ENCODE measurements at regions not wholly inside any gene's neighbourhood (a gene's known extent, or its start where the extent isn't known, plus 50 kb on each side); places are given as distances from the start of the nearest gene placed in this dataset.

DNA sequence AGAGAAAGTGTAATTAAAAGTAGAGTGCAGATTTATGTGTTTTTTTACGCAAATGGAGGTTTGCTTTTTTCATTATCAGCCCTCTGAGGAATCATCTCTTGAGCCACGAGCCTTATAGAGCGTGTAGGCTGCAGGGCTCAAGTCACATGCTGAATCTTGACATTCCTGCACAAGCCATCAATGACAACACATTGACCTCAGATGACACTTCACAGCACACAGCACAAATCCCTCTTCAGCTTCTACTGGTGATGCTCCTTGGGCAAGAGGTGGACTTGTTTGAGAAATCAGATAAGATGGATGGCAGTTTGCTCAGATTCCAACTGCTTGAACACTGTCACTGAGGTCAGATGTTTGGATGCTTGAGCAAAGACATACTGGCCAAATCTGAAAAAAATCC, 250.6 kb downstream of the SNCA start:
- H3K27me3 ChIP-seq = no peaks in the 10 kb centered on the region
- no peak overlapping the region for H3K4me3 ChIP-seq
- TF ChIP-seq POLR2AphosphoS5 (IDR thresholded peaks at IDR 0.05) = no peak
- TF ChIP-seq, protein P1, sequence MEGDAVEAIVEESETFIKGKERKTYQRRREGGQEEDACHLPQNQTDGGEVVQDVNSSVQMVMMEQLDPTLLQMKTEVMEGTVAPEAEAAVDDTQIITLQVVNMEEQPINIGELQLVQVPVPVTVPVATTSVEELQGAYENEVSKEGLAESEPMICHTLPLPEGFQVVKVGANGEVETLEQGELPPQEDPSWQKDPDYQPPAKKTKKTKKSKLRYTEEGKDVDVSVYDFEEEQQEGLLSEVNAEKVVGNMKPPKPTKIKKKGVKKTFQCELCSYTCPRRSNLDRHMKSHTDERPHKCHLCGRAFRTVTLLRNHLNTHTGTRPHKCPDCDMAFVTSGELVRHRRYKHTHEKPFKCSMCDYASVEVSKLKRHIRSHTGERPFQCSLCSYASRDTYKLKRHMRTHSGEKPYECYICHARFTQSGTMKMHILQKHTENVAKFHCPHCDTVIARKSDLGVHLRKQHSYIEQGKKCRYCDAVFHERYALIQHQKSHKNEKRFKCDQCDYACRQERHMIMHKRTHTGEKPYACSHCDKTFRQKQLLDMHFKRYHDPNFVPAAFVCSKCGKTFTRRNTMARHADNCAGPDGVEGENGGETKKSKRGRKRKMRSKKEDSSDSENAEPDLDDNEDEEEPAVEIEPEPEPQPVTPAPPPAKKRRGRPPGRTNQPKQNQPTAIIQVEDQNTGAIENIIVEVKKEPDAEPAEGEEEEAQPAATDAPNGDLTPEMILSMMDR (IDR thresholded peaks at IDR 0.05) = no peak
- no peak for TF ChIP-seq POLR2A (IDR thresholded peaks at IDR 0.05)
- TF ChIP-seq EP300 (IDR thresholded peaks at IDR 0.05; ENCODE audit: low read depth) = no peak
- no peaks in the 10 kb centered on the region for H3K9me3 ChIP-seq
- no peak overlapping the region for H3K27ac ChIP-seq
- H3K4me1 ChIP-seq = no peaks in the 10 kb centered on the region
- in situ Hi-C loops (cut with MboI; ENCODE audit: low pct_ligation_motif_present in 1 of 4, low pct_unique_long_range_greater_than_20kb in 1 of 4, low sequenced_read_pairs in 3 of 4) (no loop called here), intact Hi-C loops (cut with DNase I; ENCODE audit: low total_unique reads) (no loop called here)
- H3K36me3 ChIP-seq = no peaks in the 10 kb centered on the region
- WGBS, 2 donors (ENCODE audit: low coverage in 1 of 2) = 67 to 77% methylated on average over 3 of the region's 3 CpGs
- DNase-seq = no peak

DNA sequence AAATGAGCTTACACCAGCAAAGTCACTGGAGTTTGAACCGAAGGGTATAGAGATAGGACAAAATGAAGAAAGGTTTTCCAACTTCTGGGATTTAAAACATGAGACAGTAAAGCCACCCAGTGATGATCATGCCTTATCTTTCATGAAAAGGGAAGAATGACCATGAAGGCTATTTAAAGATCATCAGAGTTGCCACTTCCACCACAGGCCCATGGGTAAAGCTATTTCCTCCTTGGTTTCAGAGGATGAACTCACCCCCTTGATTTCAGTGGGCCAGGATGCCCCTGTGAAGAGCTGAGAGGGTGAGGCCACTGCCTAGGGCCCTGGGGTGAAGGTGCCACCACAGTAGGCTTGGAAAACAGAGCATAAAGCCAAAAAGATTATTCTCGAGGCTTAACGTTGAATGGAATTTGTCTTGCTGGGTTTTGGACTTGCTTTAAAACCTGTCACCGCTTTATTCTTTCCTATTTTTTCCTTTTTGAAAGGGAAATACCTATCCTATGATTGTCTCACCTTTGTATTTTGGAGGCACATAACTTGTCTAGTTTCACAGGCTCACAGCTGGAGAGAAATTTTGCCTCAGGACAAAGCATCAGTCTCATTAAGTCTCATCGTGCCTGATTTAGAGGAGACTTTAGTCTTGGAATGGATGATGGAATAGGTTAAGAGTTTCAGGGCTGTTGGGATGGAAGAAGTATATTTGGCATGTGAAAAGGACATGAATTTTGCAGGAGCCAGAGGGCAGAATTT, 254.0 kb downstream of the SNCA start:
- Histone ChIP-seq H3K27me3 (no peaks in the 10 kb centered on the region), H3K27ac (no peak overlapping the region), H3K4me3 (no peak overlapping the region), H3K36me3 (no peaks in the 10 kb centered on the region), H3K9me3 (no peaks in the 10 kb centered on the region), H3K4me1 (no peaks in the 10 kb centered on the region)
- in situ Hi-C loops (cut with MboI; ENCODE audit: low pct_ligation_motif_present in 1 of 4, low pct_unique_long_range_greater_than_20kb in 1 of 4, low sequenced_read_pairs in 3 of 4) = no loop called here
- DNase-seq = no peak
- intact Hi-C loops (cut with DNase I; ENCODE audit: low total_unique reads) = no loop called here
- 81 to 91% methylated on average over 5 of the region's 5 CpGs for WGBS, 2 donors (ENCODE audit: low coverage in 1 of 2)
- no peak for TF ChIP-seq EP300 (IDR thresholded peaks at IDR 0.05; ENCODE audit: low read depth)
- TF ChIP-seq POLR2AphosphoS5 (IDR thresholded peaks at IDR 0.05) = no peak
- TF ChIP-seq, protein P1 (IDR thresholded peaks at IDR 0.05) = no peak
- TF ChIP-seq POLR2A (IDR thresholded peaks at IDR 0.05) = no peak

DNA sequence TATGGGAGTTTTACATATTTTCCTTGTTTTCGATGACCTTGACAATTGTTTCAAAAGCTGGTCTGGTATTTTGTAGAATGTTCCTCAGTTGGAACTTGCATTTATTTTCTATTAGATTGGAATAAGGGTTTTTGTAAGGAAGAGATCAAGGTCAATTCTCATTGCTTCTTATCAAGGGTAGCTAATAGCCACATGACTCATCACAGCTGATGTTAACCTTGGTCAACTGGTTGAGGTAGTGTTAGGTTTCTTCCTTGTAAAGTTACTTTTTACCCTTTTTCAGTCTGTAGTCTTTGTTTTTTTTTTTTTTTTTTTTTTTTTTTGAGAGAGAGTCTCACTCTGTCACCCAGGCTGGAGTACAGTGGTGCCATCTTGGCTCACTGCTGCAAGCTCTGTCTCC, 257.2 kb downstream of the SNCA start:
- Histone ChIP-seq H3K27ac (no peak overlapping the region), H3K36me3 (no peaks in the 10 kb centered on the region), H3K9me3 (no peaks in the 10 kb centered on the region), H3K27me3 (no peaks in the 10 kb centered on the region), H3K4me1 (no peaks in the 10 kb centered on the region), H3K4me3 (no peak overlapping the region)
- intact Hi-C loops (cut with DNase I; ENCODE audit: low total_unique reads) = no loop called here
- 0% methylated on average over 1 of the region's 1 CpG for WGBS, 2 donors (ENCODE audit: low coverage in 1 of 2)
- in situ Hi-C loops (cut with MboI; ENCODE audit: low pct_ligation_motif_present in 1 of 4, low pct_unique_long_range_greater_than_20kb in 1 of 4, low sequenced_read_pairs in 3 of 4) = no loop called here
- no peak for DNase-seq
- TF ChIP-seq POLR2A (IDR thresholded peaks at IDR 0.05) = no peak

DNA sequence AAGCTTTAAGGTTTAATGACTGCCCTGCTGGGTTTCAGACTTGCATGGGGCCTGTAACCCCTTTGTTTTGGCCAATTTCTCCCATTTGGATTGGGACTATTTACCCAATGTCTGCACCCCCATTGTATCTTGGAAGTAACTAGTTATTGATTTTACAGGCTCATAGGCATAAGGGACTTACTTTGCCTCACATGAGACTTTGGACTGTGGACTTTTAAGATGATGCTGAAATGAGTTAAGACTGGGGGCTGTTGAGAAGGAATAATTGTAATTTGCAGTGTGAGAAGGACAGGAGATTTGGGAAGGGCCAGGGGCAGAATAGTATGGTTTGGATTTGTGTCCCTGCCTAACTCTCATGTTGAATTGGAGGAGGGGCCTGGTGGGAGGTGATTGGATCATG, 260.7 kb downstream of the SNCA start:
- no peak for DNase-seq
- intact Hi-C loops (cut with DNase I; ENCODE audit: low total_unique reads) (no loop called here), in situ Hi-C loops (cut with MboI; ENCODE audit: low pct_ligation_motif_present in 1 of 4, low pct_unique_long_range_greater_than_20kb in 1 of 4, low sequenced_read_pairs in 3 of 4) (no loop called here)
- no peak overlapping the region for H3K27ac ChIP-seq
- H3K4me1 ChIP-seq = peaks cover 0 to 4% (median 0%) of the 10 kb centered on the region in 4 donors
- TF ChIP-seq EP300 (IDR thresholded peaks at IDR 0.05; ENCODE audit: low read depth) (no peak), POLR2A (IDR thresholded peaks at IDR 0.05) (no peak), POLR2AphosphoS5 (IDR thresholded peaks at IDR 0.05) (no peak)
- TF ChIP-seq, protein P1 (IDR thresholded peaks at IDR 0.05) = no peak
- H3K9me3 ChIP-seq = no peaks in the 10 kb centered on the region
- no peaks in the 10 kb centered on the region for H3K27me3 ChIP-seq
- H3K4me3 ChIP-seq = no peak overlapping the region
- H3K36me3 ChIP-seq = no peaks in the 10 kb centered on the region

DNA sequence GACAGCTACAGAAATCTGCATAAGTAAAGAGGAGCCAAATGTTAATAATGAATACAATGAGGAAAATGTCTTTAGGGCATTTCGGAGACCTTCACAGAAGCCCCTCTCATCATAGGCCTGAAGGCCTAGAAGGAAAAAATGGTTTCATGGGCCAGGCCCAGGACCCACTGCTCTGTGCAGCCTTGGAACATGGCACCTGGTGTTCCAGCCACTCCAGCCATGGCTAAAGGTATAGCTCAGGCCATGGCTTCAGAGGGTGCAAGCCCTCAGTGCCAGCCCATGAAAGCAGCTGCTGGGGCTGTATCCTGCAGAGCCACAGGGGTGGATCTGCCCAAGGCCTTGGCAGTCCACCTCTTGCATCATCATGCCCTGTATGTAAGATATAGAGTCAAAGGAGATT, 261.1 kb downstream of the SNCA start:
- in situ Hi-C loops (cut with MboI; ENCODE audit: low pct_ligation_motif_present in 1 of 4, low pct_unique_long_range_greater_than_20kb in 1 of 4, low sequenced_read_pairs in 3 of 4) = no loop called here
- TF ChIP-seq POLR2A (IDR thresholded peaks at IDR 0.05) (no peak), EP300 (IDR thresholded peaks at IDR 0.05; ENCODE audit: low read depth) (no peak), POLR2AphosphoS5 (IDR thresholded peaks at IDR 0.05) (no peak)
- TF ChIP-seq, protein P1 (IDR thresholded peaks at IDR 0.05) = no peak
- Histone ChIP-seq H3K4me3 (no peak overlapping the region), H3K36me3 (no peaks in the 10 kb centered on the region), H3K4me1 (peaks cover 0 to 4% (median 0%) of the 10 kb centered on the region in 4 donors), H3K27me3 (no peaks in the 10 kb centered on the region), H3K27ac (no peak overlapping the region), H3K9me3 (no peaks in the 10 kb centered on the region)
- WGBS, 2 donors (ENCODE audit: low coverage in 1 of 2) = 97 to 100% methylated on average over 1 of the region's 1 CpG
- DNase-seq = no peak
- intact Hi-C loops (cut with DNase I; ENCODE audit: low total_unique reads) = no loop called here

Measured in transverse colon (tissue), 4 donors.